Stimulated activated naive CD8-positive, alpha-beta T cell treated with anti-CD3 and anti-CD28 coated beads, Interleukin-15, Interleukin-2, amounts not matched to agents 100 ng/mL and 50 ng/mL, for 24 hours (primary cell): ENCODE measurements at regions not wholly inside any gene's neighbourhood (a gene's known extent, or its start where the extent isn't known, plus 50 kb on each side); places are given as distances from the start of the nearest gene placed in this dataset.

Experiments
- H3K27ac Mint-ChIP-seq: one replicate; pipeline ENCODE4 v1.8.0; 2021; ENCODE audit warnings: mild to moderate bottlenecking, mixed read lengths
- H3K27me3 Mint-ChIP-seq: one replicate; pipeline ENCODE4 v1.8.0; 2021; ENCODE audit warnings: mixed read lengths
- H3K36me3 Mint-ChIP-seq: one replicate; pipeline ENCODE4 v1.8.0; 2021; ENCODE audit warnings: low read depth, mixed read lengths
- H3K4me1 Mint-ChIP-seq: one replicate; pipeline ENCODE4 v1.8.0; 2021; ENCODE audit warnings: low read depth, mixed read lengths
- H3K4me3 Mint-ChIP-seq: one replicate; pipeline ENCODE4 v1.8.0; 2021; ENCODE audit warnings: mild to moderate bottlenecking, mixed read lengths
- H3K9me3 Mint-ChIP-seq: one replicate; pipeline ENCODE4 v1.8.0; 2021; ENCODE audit warnings: mixed read lengths

GRCh38 chr14:104425763-104426646 is 153.6 kb upstream of the C14orf180 start:
- no peaks in the 10 kb centered on the region for H3K27me3 Mint-ChIP-seq

GRCh38 chr14:104427131-104427851 is 152.3 kb upstream of the C14orf180 start:
- no peaks in the 10 kb centered on the region for H3K9me3 Mint-ChIP-seq
- H3K27me3 Mint-ChIP-seq: no peaks in the 10 kb centered on the region
- H3K4me1 Mint-ChIP-seq: no peaks in the 10 kb centered on the region
- no peak overlapping the region for H3K27ac Mint-ChIP-seq
- no peaks in the 10 kb centered on the region for H3K36me3 Mint-ChIP-seq
- H3K4me3 Mint-ChIP-seq: no peak overlapping the region

More at GRCh38 chr14:104425763-104426646, 153.6 kb upstream of the C14orf180 start:
- no peak overlapping the region for H3K4me3 Mint-ChIP-seq
- H3K36me3 Mint-ChIP-seq: no peaks in the 10 kb centered on the region
- H3K27ac Mint-ChIP-seq: no peak overlapping the region
- H3K4me1 Mint-ChIP-seq: no peaks in the 10 kb centered on the region
- H3K9me3 Mint-ChIP-seq: no peaks in the 10 kb centered on the region

GRCh38 chr14:104428333-104428851 is 151.2 kb upstream of the C14orf180 start:
- no peaks in the 10 kb centered on the region for H3K36me3 Mint-ChIP-seq
- no peaks in the 10 kb centered on the region for H3K27me3 Mint-ChIP-seq
- H3K9me3 Mint-ChIP-seq: no peaks in the 10 kb centered on the region
- H3K4me1 Mint-ChIP-seq: no peaks in the 10 kb centered on the region
- no peak overlapping the region for H3K27ac Mint-ChIP-seq
- H3K4me3 Mint-ChIP-seq: no peak overlapping the region

- Mint-ChIP-seq H3K27ac (no peak overlapping the region), H3K4me3 (no peak overlapping the region), H3K36me3 (no peaks in the 10 kb centered on the region), H3K4me1 (no peaks in the 10 kb centered on the region), H3K9me3 (no peaks in the 10 kb centered on the region), H3K27me3 (no peaks in the 10 kb centered on the region)
Measured at GRCh38 chr14:104428860-104429259, 150.7 kb upstream of the C14orf180 start.

GRCh38 chr14:104429291-104429861 is 150.2 kb upstream of the C14orf180 start:
- no peaks in the 10 kb centered on the region for H3K36me3 Mint-ChIP-seq
- H3K4me1 Mint-ChIP-seq: no peaks in the 10 kb centered on the region
- no peaks in the 10 kb centered on the region for H3K9me3 Mint-ChIP-seq
- H3K27ac Mint-ChIP-seq: no peak overlapping the region
- no peak overlapping the region for H3K4me3 Mint-ChIP-seq
- H3K27me3 Mint-ChIP-seq: no peaks in the 10 kb centered on the region

- H3K4me3 Mint-ChIP-seq: no peak overlapping the region
- no peak overlapping the region for H3K27ac Mint-ChIP-seq
- H3K36me3 Mint-ChIP-seq: no peaks in the 10 kb centered on the region
- H3K4me1 Mint-ChIP-seq: no peaks in the 10 kb centered on the region
- H3K9me3 Mint-ChIP-seq: no peaks in the 10 kb centered on the region
- H3K27me3 Mint-ChIP-seq: no peaks in the 10 kb centered on the region
Measured at GRCh38 chr14:104431351-104431928, 148.1 kb upstream of the C14orf180 start.

GRCh38 chr14:104431929-104432541 is 147.5 kb upstream of the C14orf180 start:
- Mint-ChIP-seq H3K9me3 (no peaks in the 10 kb centered on the region), H3K27ac (no peak overlapping the region), H3K4me3 (no peak overlapping the region), H3K36me3 (no peaks in the 10 kb centered on the region), H3K4me1 (no peaks in the 10 kb centered on the region), H3K27me3 (no peaks in the 10 kb centered on the region)

- no peaks in the 10 kb centered on the region for H3K36me3 Mint-ChIP-seq
- no peak overlapping the region for H3K4me3 Mint-ChIP-seq
- no peak overlapping the region for H3K27ac Mint-ChIP-seq
- H3K9me3 Mint-ChIP-seq: no peaks in the 10 kb centered on the region
- no peaks in the 10 kb centered on the region for H3K4me1 Mint-ChIP-seq
- H3K27me3 Mint-ChIP-seq: no peaks in the 10 kb centered on the region
Measured at GRCh38 chr14:104432611-104433231, 146.8 kb upstream of the C14orf180 start.

GRCh38 chr14:104433401-104434213 is 146.0 kb upstream of the C14orf180 start:
- H3K4me3 Mint-ChIP-seq: no peak overlapping the region
- no peaks in the 10 kb centered on the region for H3K36me3 Mint-ChIP-seq
- no peaks in the 10 kb centered on the region for H3K27me3 Mint-ChIP-seq
- H3K27ac Mint-ChIP-seq: no peak overlapping the region
- H3K9me3 Mint-ChIP-seq: no peaks in the 10 kb centered on the region
- H3K4me1 Mint-ChIP-seq: no peaks in the 10 kb centered on the region

GRCh38 chr14:104434214-104435076 is 145.1 kb upstream of the C14orf180 start:
- no peak overlapping the region for H3K27ac Mint-ChIP-seq
- H3K9me3 Mint-ChIP-seq: no peaks in the 10 kb centered on the region
- H3K4me3 Mint-ChIP-seq: no peak overlapping the region
- H3K4me1 Mint-ChIP-seq: no peaks in the 10 kb centered on the region
- H3K27me3 Mint-ChIP-seq: no peaks in the 10 kb centered on the region
- no peaks in the 10 kb centered on the region for H3K36me3 Mint-ChIP-seq

GRCh38 chr14:104435147-104436046 is 144.2 kb upstream of the C14orf180 start:
- Mint-ChIP-seq H3K4me1 (no peaks in the 10 kb centered on the region), H3K36me3 (no peaks in the 10 kb centered on the region), H3K9me3 (no peaks in the 10 kb centered on the region), H3K4me3 (no peak overlapping the region), H3K27ac (no peak overlapping the region), H3K27me3 (no peaks in the 10 kb centered on the region)

GRCh38 chr14:104436047-104436591 is 143.4 kb upstream of the C14orf180 start:
- Mint-ChIP-seq H3K4me3 (no peak overlapping the region), H3K4me1 (no peaks in the 10 kb centered on the region), H3K27me3 (no peaks in the 10 kb centered on the region), H3K9me3 (no peaks in the 10 kb centered on the region), H3K36me3 (no peaks in the 10 kb centered on the region), H3K27ac (no peak overlapping the region)
